Osteocyte (in vitro differentiated cells): ENCODE measurements at regions not wholly inside any gene's neighbourhood (a gene's known extent, or its start where the extent isn't known, plus 50 kb on each side); places are given as distances from the start of the nearest gene placed in this dataset.

Experiments
- DNase-seq: peaks from one replicate; pipeline ENCODE4 v3.0.0; 2021; ENCODE audit warnings: mixed read lengths; ENCODE audit not compliant: unreplicated experiment; ENCODE audit errors: extremely low spot score
- H3K27ac Mint-ChIP-seq: one replicate; pipeline ENCODE4 v1.8.0; 2021; ENCODE audit warnings: mild to moderate bottlenecking, mixed read lengths; ENCODE audit not compliant: unreplicated experiment
- H3K27me3 Mint-ChIP-seq: one replicate; pipeline ENCODE4 v1.8.0; 2021; ENCODE audit warnings: mixed read lengths; ENCODE audit not compliant: unreplicated experiment
- H3K36me3 Mint-ChIP-seq: one replicate; pipeline ENCODE4 v1.8.0; 2021; ENCODE audit warnings: mixed read lengths; ENCODE audit not compliant: unreplicated experiment
- H3K4me1 Mint-ChIP-seq: one replicate; pipeline ENCODE4 v1.8.0; 2021; ENCODE audit warnings: mixed read lengths; ENCODE audit not compliant: unreplicated experiment
- H3K4me3 Mint-ChIP-seq: one replicate; pipeline ENCODE4 v1.8.0; 2021; ENCODE audit warnings: mild to moderate bottlenecking, moderate library complexity, mixed read lengths; ENCODE audit not compliant: unreplicated experiment
- H3K9me3 Mint-ChIP-seq: one replicate; pipeline ENCODE4 v1.8.0; 2021; ENCODE audit warnings: mixed read lengths; ENCODE audit not compliant: unreplicated experiment
- TF ChIP-seq, protein P1 (sequence below): fragments of 200-600 bp; sonication (generic); IDR thresholded peaks from 2 replicates; pipeline ENCODE4 v1.5.0; 2021; ENCODE audit warnings: antibody characterized with exemption, mild to moderate bottlenecking, moderate library complexity

DNA sequence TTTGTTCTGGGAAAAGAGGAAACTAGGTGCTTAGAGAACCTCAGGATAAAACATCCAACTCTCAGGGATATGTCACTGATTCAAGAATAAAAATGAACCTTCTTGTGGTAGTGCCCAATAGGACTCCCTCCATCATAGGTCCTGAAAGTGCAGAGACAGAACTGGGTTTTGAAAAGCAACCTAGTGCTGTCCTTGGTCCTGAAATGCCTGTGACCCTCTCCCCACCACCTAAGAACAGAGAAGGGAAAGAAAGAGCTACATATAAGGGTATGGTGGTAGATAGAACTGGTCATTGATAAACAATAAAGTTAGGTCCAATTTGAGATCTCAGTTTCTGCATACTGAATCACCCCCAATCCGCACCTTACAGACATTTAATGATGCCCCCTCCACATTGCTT lies 953.3 kb downstream of the XPNPEP1 start:
- Mint-ChIP-seq H3K27ac (no peak overlapping the region), H3K9me3 (peaks cover 55% of the 10 kb centered on the region), H3K4me3 (no peak overlapping the region), H3K4me1 (no peaks in the 10 kb centered on the region), H3K36me3 (no peaks in the 10 kb centered on the region), H3K27me3 (no peaks in the 10 kb centered on the region)
- DNase-seq: no peak
- TF ChIP-seq, protein P1, sequence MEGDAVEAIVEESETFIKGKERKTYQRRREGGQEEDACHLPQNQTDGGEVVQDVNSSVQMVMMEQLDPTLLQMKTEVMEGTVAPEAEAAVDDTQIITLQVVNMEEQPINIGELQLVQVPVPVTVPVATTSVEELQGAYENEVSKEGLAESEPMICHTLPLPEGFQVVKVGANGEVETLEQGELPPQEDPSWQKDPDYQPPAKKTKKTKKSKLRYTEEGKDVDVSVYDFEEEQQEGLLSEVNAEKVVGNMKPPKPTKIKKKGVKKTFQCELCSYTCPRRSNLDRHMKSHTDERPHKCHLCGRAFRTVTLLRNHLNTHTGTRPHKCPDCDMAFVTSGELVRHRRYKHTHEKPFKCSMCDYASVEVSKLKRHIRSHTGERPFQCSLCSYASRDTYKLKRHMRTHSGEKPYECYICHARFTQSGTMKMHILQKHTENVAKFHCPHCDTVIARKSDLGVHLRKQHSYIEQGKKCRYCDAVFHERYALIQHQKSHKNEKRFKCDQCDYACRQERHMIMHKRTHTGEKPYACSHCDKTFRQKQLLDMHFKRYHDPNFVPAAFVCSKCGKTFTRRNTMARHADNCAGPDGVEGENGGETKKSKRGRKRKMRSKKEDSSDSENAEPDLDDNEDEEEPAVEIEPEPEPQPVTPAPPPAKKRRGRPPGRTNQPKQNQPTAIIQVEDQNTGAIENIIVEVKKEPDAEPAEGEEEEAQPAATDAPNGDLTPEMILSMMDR: no peak

GRCh38 chr10:108966411-108966810 lies 956.9 kb downstream of the XPNPEP1 start:
- Mint-ChIP-seq H3K9me3 (peaks cover 43% of the 10 kb centered on the region), H3K27ac (no peak overlapping the region), H3K4me1 (no peaks in the 10 kb centered on the region), H3K36me3 (no peaks in the 10 kb centered on the region), H3K4me3 (no peak overlapping the region), H3K27me3 (no peaks in the 10 kb centered on the region)
- TF ChIP-seq, protein P1: no peak
- DNase-seq: no peak

- Mint-ChIP-seq H3K27ac (no peak overlapping the region), H3K27me3 (no peaks in the 10 kb centered on the region), H3K36me3 (no peaks in the 10 kb centered on the region), H3K4me1 (no peaks in the 10 kb centered on the region), H3K9me3 (peaks cover 46% of the 10 kb centered on the region), H3K4me3 (no peak overlapping the region)
- no peak for DNase-seq
- TF ChIP-seq, protein P1: no peak
Observed at GRCh38 chr10:108966005-108966404, 957.3 kb downstream of the XPNPEP1 start.

- no peak overlapping the region for H3K27ac Mint-ChIP-seq
- H3K36me3 Mint-ChIP-seq: no peaks in the 10 kb centered on the region
- TF ChIP-seq, protein P1: no peak
- peaks cover 26% of the 10 kb centered on the region for H3K9me3 Mint-ChIP-seq
- H3K27me3 Mint-ChIP-seq: no peaks in the 10 kb centered on the region
- H3K4me3 Mint-ChIP-seq: no peak overlapping the region
- DNase-seq: no peak
- H3K4me1 Mint-ChIP-seq: no peaks in the 10 kb centered on the region
Observed at GRCh38 chr10:108962172-108962571, 961.1 kb downstream of the XPNPEP1 start.

GRCh38 chr10:108957681-108958080 lies 965.6 kb downstream of the XPNPEP1 start:
- Mint-ChIP-seq H3K36me3 (no peaks in the 10 kb centered on the region), H3K9me3 (peaks cover 38% of the 10 kb centered on the region), H3K4me1 (no peaks in the 10 kb centered on the region), H3K4me3 (no peak overlapping the region), H3K27me3 (no peaks in the 10 kb centered on the region), H3K27ac (no peak overlapping the region)
- DNase-seq: no peak
- TF ChIP-seq, protein P1: no peak
